Retinal pigment epithelial cell (primary cell): ENCODE measurements at regions not wholly inside any gene's neighbourhood (a gene's known extent, or its start where the extent isn't known, plus 50 kb on each side); places are given as distances from the start of the nearest gene placed in this dataset.

Experiments
- DNase-seq: peaks from one replicate; pipeline ENCODE4 v3.0.0-alpha.2; 2010; ENCODE audit warnings: low read depth
- H3K4me3 ChIP-seq: 2 replicates; pipeline ENCODE4 v1.5.1; 2011; ENCODE audit warnings: mild to moderate bottlenecking, low read length, control low read depth, moderate library complexity
- CTCF ChIP-seq: conservative IDR thresholded peaks from 2 replicates; pipeline ENCODE4 v1.5.1; 2011; ENCODE audit warnings: low read depth, low read length, control low read depth, inconsistent platforms

DNA sequence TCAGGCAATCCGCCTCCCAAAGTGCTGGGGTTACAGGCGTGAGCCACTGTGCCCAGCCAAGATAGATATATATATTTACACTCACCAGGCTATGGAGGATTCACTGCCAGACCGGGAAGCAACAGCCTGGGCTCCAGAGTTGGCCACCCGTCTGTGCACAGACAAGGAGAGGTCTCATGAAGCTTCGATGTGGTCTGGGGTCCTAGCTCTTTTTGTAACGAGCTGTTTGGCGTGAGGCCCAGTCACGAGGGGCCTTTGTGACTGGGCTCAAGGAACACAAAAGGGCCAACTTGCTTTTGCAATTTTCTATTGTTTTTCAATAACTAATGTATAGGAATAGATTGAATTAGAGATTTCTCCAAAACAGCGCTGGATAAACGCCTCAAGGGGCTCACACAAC lies 77.6 kb upstream of the EIF5 start:
- no peak overlapping the region for H3K4me3 ChIP-seq
- TF ChIP-seq CTCF = no peak
- no peak for DNase-seq

DNA sequence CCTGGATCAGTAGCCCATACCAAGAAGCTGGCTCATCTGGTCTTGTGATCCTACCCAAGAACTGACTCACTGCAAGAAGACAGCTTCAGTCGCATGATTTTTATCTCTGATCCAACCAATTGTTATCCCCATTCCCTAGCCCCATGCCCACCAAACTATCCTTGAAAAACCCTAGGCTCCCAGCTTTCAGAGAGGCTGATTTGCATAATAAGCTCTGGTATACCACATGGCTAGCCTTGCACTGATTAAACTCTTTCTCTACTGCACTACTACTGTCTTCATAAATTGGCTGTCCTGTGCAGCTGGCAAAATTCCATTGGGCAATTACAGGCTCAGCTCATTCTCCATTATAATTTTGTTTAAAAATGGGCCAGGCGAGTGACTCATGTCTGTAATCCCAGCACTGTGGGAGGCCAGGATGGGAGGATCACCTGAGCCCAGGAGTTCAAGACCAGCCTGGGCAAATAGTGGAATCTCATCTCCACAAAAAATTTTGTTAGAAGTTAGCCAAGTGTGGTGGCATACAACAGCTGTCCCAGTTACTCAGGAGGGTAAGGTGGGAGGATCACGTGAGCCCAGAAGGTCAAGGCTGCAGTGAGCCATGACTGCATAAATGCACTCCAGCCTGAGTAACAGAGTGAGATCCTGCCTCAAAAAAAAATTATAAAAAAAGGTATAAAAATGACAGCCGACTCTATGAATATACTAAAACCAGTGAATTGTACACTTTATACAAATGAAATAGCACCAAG lies 76.7 kb upstream of the EIF5 start:
- no peak for TF ChIP-seq CTCF
- no peak overlapping the region for H3K4me3 ChIP-seq
- DNase-seq = no peak

DNA sequence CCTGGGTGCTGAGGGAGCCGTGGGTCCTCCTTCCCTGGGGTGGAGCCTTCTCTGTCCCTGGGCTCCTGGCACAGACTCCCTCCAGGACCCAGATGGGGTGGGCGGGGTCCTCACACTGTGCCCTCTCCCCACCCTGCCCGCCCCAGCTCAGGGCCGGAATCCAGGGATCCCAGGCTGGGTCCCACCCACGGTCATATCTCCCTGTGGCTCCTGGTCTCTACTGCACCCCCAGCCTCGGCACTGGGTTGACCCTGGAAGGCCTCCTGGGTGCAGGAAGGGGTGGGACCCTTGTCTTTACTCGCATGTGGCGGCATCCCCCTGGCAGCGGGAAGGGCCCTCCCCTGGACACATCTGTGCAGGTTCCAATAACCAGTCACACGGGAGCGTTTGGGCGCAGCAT lies 75.8 kb upstream of the EIF5 start:
- H3K4me3 ChIP-seq = no peak overlapping the region
- no peak for DNase-seq
- TF ChIP-seq CTCF = no peak

DNA sequence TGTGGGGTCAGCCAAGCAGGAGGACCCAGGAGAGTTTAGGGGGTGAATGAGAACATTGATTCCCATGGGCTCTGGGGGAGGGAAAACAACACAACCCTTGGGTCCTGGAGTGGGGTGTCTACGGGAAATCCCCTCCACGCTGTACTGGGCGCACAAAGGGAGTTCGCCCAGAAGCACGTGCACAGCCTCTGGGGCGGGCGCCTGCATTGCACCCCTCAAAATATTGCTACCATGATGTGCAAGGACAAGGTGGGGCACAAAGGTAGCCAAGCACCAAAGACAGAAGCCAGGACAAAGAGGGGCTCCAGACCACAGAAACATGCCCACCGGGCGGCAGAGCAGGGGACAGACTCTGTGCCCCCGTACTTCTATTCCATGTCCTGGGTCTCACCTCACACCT lies 74.9 kb upstream of the EIF5 start:
- no peak overlapping the region for H3K4me3 ChIP-seq
- no peak for DNase-seq
- TF ChIP-seq CTCF = no peak

GRCh38 chr14:103259801-103260628 lies 74.0 kb upstream of the EIF5 start:
- no peak for TF ChIP-seq CTCF
- H3K4me3 ChIP-seq = no peak overlapping the region
- no peak for DNase-seq

GRCh38 chr14:103260629-103261124 lies 73.4 kb upstream of the EIF5 start:
- no peak for TF ChIP-seq CTCF
- no peak for DNase-seq
- H3K4me3 ChIP-seq = no peak overlapping the region
